HL-60 (cell line): ENCODE measurements at regions not wholly inside any gene's neighbourhood (a gene's known extent, or its start where the extent isn't known, plus 50 kb on each side); places are given as distances from the start of the nearest gene placed in this dataset.

Experiments
- GABPA ChIP-seq: IDR thresholded peaks from 2 replicates; pipeline ENCODE4 v1.6.1; 2012; ENCODE audit warnings: low read depth
- POLR2AphosphoS5 ChIP-seq: IDR thresholded peaks from 2 replicates; pipeline ENCODE4 v1.6.1; 2012; ENCODE audit warnings: low read depth
- SPI1 ChIP-seq: IDR thresholded peaks from 2 replicates; pipeline ENCODE4 v1.6.1; 2012; ENCODE audit warnings: low read depth, mild to moderate bottlenecking, borderline replicate concordance
- TF ChIP-seq, protein P1 (sequence below): IDR thresholded peaks from one replicate; pipeline ENCODE4 v1.5.1; 2011; ENCODE audit warnings: low read length, control low read depth, inconsistent platforms; ENCODE audit not compliant: insufficient read depth
- TF ChIP-seq, protein P2 (sequence below): IDR thresholded peaks from 2 replicates; pipeline ENCODE4 v1.6.1; 2012; ENCODE audit warnings: low read depth; ENCODE audit not compliant: insufficient replicate concordance

GRCh38 chr22:34122042-34122441 is 201.8 kb upstream of the LARGE1 start:
- TF ChIP-seq, protein P1, sequence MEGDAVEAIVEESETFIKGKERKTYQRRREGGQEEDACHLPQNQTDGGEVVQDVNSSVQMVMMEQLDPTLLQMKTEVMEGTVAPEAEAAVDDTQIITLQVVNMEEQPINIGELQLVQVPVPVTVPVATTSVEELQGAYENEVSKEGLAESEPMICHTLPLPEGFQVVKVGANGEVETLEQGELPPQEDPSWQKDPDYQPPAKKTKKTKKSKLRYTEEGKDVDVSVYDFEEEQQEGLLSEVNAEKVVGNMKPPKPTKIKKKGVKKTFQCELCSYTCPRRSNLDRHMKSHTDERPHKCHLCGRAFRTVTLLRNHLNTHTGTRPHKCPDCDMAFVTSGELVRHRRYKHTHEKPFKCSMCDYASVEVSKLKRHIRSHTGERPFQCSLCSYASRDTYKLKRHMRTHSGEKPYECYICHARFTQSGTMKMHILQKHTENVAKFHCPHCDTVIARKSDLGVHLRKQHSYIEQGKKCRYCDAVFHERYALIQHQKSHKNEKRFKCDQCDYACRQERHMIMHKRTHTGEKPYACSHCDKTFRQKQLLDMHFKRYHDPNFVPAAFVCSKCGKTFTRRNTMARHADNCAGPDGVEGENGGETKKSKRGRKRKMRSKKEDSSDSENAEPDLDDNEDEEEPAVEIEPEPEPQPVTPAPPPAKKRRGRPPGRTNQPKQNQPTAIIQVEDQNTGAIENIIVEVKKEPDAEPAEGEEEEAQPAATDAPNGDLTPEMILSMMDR, result no peak
- no peak for TF ChIP-seq POLR2AphosphoS5
- TF ChIP-seq, protein P2, sequence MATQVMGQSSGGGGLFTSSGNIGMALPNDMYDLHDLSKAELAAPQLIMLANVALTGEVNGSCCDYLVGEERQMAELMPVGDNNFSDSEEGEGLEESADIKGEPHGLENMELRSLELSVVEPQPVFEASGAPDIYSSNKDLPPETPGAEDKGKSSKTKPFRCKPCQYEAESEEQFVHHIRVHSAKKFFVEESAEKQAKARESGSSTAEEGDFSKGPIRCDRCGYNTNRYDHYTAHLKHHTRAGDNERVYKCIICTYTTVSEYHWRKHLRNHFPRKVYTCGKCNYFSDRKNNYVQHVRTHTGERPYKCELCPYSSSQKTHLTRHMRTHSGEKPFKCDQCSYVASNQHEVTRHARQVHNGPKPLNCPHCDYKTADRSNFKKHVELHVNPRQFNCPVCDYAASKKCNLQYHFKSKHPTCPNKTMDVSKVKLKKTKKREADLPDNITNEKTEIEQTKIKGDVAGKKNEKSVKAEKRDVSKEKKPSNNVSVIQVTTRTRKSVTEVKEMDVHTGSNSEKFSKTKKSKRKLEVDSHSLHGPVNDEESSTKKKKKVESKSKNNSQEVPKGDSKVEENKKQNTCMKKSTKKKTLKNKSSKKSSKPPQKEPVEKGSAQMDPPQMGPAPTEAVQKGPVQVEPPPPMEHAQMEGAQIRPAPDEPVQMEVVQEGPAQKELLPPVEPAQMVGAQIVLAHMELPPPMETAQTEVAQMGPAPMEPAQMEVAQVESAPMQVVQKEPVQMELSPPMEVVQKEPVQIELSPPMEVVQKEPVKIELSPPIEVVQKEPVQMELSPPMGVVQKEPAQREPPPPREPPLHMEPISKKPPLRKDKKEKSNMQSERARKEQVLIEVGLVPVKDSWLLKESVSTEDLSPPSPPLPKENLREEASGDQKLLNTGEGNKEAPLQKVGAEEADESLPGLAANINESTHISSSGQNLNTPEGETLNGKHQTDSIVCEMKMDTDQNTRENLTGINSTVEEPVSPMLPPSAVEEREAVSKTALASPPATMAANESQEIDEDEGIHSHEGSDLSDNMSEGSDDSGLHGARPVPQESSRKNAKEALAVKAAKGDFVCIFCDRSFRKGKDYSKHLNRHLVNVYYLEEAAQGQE, result no peak
- no peak for TF ChIP-seq GABPA
- TF ChIP-seq SPI1, result no peak
